Body of pancreas (tissue), 4 donors: ENCODE measurements at regions not wholly inside any gene's neighbourhood (a gene's known extent, or its start where the extent isn't known, plus 50 kb on each side); places are given as distances from the start of the nearest gene placed in this dataset.

ENCODE experiments used
- ATAC-seq: fragments of 150-250 bp; one replicate; pipeline ENCODE4 v1.9.1; 2016
- DNase-seq, 4 donors: peaks; one replicate each; pipeline ENCODE4 v3.0.0-alpha.2; 2019
- H3K27ac ChIP-seq, 4 donors: fragments of 200-600 bp; sonication (generic); 1 replicate in 3 of 4; 2 replicates in 1 of 4; pipeline versions ENCODE4 v1.5.1 to v1.6.1; 2016 to 2019; ENCODE audit warnings: mild to moderate bottlenecking in 1 of 4, mixed read lengths in 1 of 4, moderate library complexity in 1 of 4
- H3K27me3 ChIP-seq, 2 donors: fragments of 200-600 bp; sonication (generic); one replicate each; pipeline ENCODE4 v1.6.0; 2016; ENCODE audit warnings: mild to moderate bottlenecking in 1 of 2
- H3K36me3 ChIP-seq, 2 donors: fragments of 200-600 bp; sonication (generic); replicated peaks in 1 of 2; 2 replicates each; pipeline ENCODE4 v1.5.1; 2016; ENCODE audit warnings: low read depth in 2 of 2; ENCODE audit not compliant: insufficient read depth in 1 of 2
- H3K4me1 ChIP-seq: fragments of 200-600 bp; sonication (generic); one replicate; pipeline ENCODE4 v1.6.0; 2016
- H3K4me3 ChIP-seq, 2 donors: fragments of 200-600 bp; sonication (generic); 1 replicate in 1 of 2; 2 replicates in 1 of 2; pipeline ENCODE4 v1.5.1; 2016 to 2019
- H3K9me3 ChIP-seq, 3 donors: fragments of 200-600 bp; sonication (generic); 1 replicate in 2 of 3; 2 replicates in 1 of 3; pipeline ENCODE4 v1.5.1; 2016
- CTCF ChIP-seq, 7 experiments: fragments of 450-650 bp in 4 of 7; fragments of 200-600 bp in 3 of 7; sonication (generic) in 3 of 7; IDR thresholded peaks; one replicate each; pipeline ENCODE4 v1.5.1; 2016 to 2019; ENCODE audit warnings: antibody characterized with exemption in 7 of 7
- POLR2A ChIP-seq, 3 donors: fragments of 450-650 bp; IDR thresholded peaks; one replicate each; pipeline ENCODE4 v1.6.1; 2016; ENCODE audit warnings: antibody characterized with exemption in 3 of 3, mild to moderate bottlenecking in 2 of 3
- WGBS, 2 donors: methylation state at CpG; one replicate each; pipeline ENCODE4 v1.1.5; 2017; 5-methylcytosine and 5-hydroxymethylcytosine counted together
- intact Hi-C: fragments of 100-400 bp; cut with DNase I; formaldehyde crosslinking; loops from one replicate; pipeline ENCODE4 v1.15.1; 2023

- intact Hi-C loops: no loop called here
- no peaks in the 10 kb centered on the region for H3K9me3 ChIP-seq
- H3K4me1 ChIP-seq: no peaks in the 10 kb centered on the region
- no peak for ATAC-seq
- no peak for TF ChIP-seq CTCF (IDR thresholded peaks at IDR 0.05)
- no peak for TF ChIP-seq POLR2A (IDR thresholded peaks at IDR 0.05)
- H3K4me3 ChIP-seq: no peak overlapping the region
- WGBS, 2 donors: 60 to 71% methylated on average over 3 of the region's 3 CpGs
- H3K27me3 ChIP-seq: no peaks in the 10 kb centered on the region
- H3K27ac ChIP-seq: no peak overlapping the region
- no peak for DNase-seq
- H3K36me3 ChIP-seq: no peaks in the 10 kb centered on the region
Observed at GRCh38 chr10:57225920-57226319, 864.9 kb upstream of the ZWINT start.

- H3K9me3 ChIP-seq: no peaks in the 10 kb centered on the region
- intact Hi-C loops: no loop called here
- TF ChIP-seq POLR2A (IDR thresholded peaks at IDR 0.05) (no peak), CTCF (IDR thresholded peaks at IDR 0.05) (no peak)
- H3K36me3 ChIP-seq: no peaks in the 10 kb centered on the region
- no peak for DNase-seq
- no peak overlapping the region for H3K4me3 ChIP-seq
- WGBS, 2 donors: 46 to 49% methylated on average over 2 of the region's 2 CpGs
- H3K27me3 ChIP-seq: no peaks in the 10 kb centered on the region
- no peaks in the 10 kb centered on the region for H3K4me1 ChIP-seq
- ATAC-seq: no peak
- H3K27ac ChIP-seq: no peak overlapping the region
Observed at GRCh38 chr10:57224811-57225210, 863.8 kb upstream of the ZWINT start.

- WGBS, 2 donors: 29 to 34% methylated on average over 2 of the region's 2 CpGs
- intact Hi-C loops: no loop called here
- Histone ChIP-seq H3K4me1 (no peaks in the 10 kb centered on the region), H3K36me3 (no peaks in the 10 kb centered on the region), H3K27me3 (no peaks in the 10 kb centered on the region), H3K4me3 (no peak overlapping the region), H3K27ac (no peak overlapping the region), H3K9me3 (no peaks in the 10 kb centered on the region)
- no peak for TF ChIP-seq CTCF (IDR thresholded peaks at IDR 0.05)
- TF ChIP-seq POLR2A (IDR thresholded peaks at IDR 0.05): no peak
- ATAC-seq: no peak
- no peak for DNase-seq
Observed at GRCh38 chr10:57222603-57223002, 861.5 kb upstream of the ZWINT start.

GRCh38 chr10:57222129-57222528 lies 861.1 kb upstream of the ZWINT start:
- no peak for ATAC-seq
- TF ChIP-seq CTCF (IDR thresholded peaks at IDR 0.05) (no peak), POLR2A (IDR thresholded peaks at IDR 0.05) (no peak)
- 33 to 45% methylated on average over 3 of the region's 3 CpGs for WGBS, 2 donors

GRCh38 chr10:57221674-57222073 lies 860.6 kb upstream of the ZWINT start:
- no peak for TF ChIP-seq POLR2A (IDR thresholded peaks at IDR 0.05)
- no peak for TF ChIP-seq CTCF (IDR thresholded peaks at IDR 0.05)
- H3K4me3 ChIP-seq: no peak overlapping the region
- H3K9me3 ChIP-seq: no peaks in the 10 kb centered on the region
- H3K4me1 ChIP-seq: no peaks in the 10 kb centered on the region
- no peak for DNase-seq
- no peak overlapping the region for H3K27ac ChIP-seq
- intact Hi-C loops: no loop called here
- no peaks in the 10 kb centered on the region for H3K27me3 ChIP-seq
- no peak for ATAC-seq
- no peaks in the 10 kb centered on the region for H3K36me3 ChIP-seq
- 55 to 57% methylated on average over 3 of the region's 3 CpGs for WGBS, 2 donors

More at GRCh38 chr10:57222129-57222528, 861.1 kb upstream of the ZWINT start:
- no peaks in the 10 kb centered on the region for H3K27me3 ChIP-seq
- intact Hi-C loops: no loop called here
- no peaks in the 10 kb centered on the region for H3K4me1 ChIP-seq
- no peak for DNase-seq
- H3K9me3 ChIP-seq: no peaks in the 10 kb centered on the region
- H3K36me3 ChIP-seq: no peaks in the 10 kb centered on the region
- H3K27ac ChIP-seq: no peak overlapping the region
- H3K4me3 ChIP-seq: no peak overlapping the region
